HCEC 1CT (cell line): ENCODE measurements at regions not wholly inside any gene's neighbourhood (a gene's known extent, or its start where the extent isn't known, plus 50 kb on each side); places are given as distances from the start of the nearest gene placed in this dataset.

Experiments used
- DNase-seq: peaks from one replicate; pipeline ENCODE4 v3.0.0-alpha.2; 2017

GRCh38 chr12:59039005-59039404, 118.7 kb upstream of the LRIG3 start:
- DNase-seq, result no peak

DNA sequence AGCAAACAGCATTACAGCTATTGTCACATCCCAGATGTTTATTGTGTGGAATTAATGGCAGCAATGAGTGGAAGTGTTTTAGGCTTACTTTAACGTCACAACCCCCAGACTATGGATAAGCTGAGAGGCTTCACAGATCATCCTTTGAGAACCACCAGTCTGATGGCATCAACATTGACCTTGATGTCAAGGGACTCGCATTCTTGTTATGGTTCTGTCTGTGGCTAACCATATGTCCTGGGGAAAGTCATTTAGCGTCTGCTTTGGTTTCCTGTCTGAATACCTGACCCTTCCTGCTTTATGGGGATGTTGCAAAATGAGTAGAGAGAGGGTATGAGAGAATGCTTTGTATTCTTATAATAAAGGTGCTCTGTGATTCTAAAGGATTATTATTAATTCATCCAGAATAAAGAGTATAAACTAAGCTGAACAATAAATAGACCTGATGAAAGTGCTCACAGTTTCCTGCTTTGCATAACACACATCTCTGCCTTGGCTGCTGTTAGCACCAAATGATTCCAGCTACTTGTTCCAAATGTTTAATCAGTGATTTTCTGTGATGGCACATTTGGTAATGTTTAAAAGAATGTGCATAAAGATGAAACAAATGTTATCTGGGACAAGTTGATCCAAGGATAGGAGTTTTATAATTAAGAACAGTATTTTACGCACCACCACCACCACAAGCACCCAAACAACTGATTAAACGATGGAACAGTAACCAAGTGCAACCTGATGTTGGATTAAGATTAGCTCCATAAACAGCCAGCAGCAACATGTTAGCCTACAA, 116.9 kb upstream of the LRIG3 start:
- DNase-seq, result no peak

GRCh38 chr12:59036347-59036746, 116.0 kb upstream of the LRIG3 start:
- no peak for DNase-seq

- no peak for DNase-seq
Observed at GRCh38 chr12:59031313-59031712, 111.0 kb upstream of the LRIG3 start.

GRCh38 chr12:59030415-59030814, 110.1 kb upstream of the LRIG3 start:
- no peak for DNase-seq

GRCh38 chr12:59027199-59027598, 106.9 kb upstream of the LRIG3 start:
- no peak for DNase-seq

- no peak for DNase-seq
Observed at GRCh38 chr12:59023861-59024424, 103.6 kb upstream of the LRIG3 start.

DNA sequence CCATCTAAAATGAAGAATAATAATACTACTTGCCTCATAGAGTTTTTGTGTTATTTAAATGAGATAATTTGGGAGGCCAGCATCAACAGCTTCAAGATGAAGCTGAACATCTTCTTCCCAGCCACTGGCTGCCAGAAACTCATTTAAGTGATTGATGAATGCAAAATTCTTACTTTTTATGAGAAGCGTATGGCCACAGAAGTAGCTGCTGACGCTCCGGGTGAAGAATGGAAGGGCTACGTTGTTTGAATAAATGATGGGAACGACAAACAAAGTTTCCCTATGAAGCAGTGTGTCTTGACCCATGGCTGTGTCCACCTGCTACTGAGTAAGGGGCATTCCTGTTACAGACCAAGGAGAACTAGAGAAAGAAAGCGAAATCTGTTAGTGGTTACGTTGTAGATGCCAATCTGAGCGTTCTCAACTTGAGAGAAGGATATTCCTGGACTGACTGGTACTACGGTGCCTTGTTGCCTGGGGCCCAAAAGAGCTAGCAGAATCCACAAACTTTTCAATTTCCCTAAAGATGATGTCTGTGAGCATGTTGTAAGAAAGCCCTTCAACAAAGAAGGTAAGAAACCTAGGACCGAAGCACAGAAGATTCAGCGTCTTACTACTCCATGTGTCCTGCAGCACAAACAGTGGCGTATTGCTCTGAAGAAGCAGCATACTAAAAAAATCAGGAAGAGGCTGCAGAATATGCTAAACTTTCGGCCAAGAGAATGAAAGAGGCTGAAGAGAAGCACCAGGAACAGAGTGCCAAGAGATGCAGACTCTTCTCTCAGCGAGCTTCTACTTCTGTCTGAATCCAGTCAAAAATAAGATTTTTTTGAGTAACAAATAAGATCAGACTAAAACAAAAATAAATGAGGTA, 100.0 kb upstream of the LRIG3 start:
- DNase-seq, result no peak

DNA sequence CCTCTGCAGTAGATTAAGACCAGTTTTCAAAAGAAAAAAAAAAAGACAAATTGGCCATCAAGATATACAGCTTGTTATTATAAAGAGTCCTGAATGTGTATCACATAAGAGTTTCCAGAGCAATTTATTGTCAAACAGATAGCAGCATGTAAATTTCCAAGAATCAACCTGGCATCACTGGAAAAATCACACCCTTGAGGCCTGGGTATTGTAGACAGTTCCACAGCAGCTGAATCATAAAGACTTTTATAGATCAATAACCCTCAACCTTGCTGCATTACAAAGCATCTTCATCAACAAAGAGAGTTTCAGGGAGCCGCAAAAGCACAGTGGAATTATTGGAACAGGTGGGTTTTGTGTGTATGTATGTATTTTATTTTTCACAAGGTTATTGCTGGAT, 94.6 kb upstream of the LRIG3 start:
- no peak for DNase-seq

DNA sequence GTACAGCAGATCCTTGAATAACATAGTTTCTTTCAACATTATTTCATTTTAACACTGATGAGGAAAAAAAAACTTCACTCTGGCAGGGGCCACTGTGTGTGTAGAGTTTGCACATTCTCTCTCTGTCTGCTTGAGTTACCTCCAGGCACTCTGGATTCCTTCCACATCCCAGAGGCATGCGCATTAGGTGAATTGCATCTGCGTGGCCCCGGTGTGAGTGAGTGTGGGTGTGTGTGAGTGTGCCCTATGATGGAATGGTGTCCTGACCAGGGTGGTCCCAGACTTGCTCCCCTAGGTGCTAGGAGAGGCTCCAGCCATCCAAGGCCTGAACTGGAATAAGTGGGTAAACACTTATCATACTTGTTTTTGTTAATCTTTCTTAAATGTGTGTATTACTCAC, 90.6 kb upstream of the LRIG3 start:
- DNase-seq, result no peak

DNA sequence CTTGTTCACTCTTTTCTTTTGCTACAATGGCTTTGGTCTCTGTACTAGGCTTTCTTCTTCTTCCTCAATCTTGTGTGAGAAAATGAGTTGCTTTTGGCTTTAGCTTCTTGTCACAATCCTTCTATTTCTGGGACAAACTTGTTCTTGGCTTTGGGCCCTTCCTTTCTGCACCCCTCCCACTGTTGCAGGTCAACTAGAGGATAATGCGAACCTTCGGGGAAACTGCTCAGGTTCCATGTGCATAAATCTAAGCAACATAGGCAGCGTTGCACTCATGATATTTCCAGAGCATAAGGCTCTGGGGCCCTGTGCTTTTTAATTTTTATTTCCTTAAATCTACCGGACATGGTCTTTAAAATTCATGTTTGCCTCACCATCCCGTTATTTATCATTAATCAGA, 89.8 kb upstream of the LRIG3 start:
- DNase-seq, result no peak

GRCh38 chr12:59007620-59008019, 87.3 kb upstream of the LRIG3 start:
- DNase-seq, result no peak

DNA sequence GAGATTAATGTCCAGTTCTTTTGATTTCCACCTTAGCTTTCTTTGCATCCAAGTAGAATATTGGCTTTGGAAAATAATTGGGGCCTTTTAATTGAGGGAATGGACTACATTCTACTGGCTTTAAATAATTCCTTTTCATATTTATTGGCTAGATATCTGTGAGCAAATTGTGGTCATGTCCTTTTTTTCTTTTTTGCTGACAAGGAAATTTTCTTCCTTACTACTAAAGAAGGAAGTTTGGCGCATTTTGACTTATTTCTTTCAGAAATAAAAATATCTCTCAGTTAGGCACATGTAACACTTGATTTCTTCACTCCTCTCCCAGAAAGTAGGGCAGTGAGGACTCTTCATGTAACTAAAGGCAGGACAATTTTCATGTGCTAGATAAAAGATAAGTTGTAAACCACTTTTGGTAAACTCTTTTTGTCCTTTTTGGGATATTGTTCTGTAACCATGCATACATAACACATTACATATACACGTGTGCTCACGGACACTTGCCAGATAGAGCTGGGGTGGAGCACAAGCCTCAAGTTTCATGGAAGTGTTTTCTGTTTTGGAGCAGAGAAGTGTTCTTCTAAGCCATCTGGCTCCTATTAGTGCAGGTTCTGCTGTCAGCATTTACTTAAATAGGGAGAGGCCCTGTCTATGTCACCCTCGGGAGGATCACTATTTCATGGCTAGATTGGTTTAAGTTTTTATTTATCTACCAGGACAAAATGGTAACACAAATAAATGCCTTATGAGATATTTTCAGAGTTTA, 85.1 kb upstream of the LRIG3 start:
- DNase-seq, result no peak

DNA sequence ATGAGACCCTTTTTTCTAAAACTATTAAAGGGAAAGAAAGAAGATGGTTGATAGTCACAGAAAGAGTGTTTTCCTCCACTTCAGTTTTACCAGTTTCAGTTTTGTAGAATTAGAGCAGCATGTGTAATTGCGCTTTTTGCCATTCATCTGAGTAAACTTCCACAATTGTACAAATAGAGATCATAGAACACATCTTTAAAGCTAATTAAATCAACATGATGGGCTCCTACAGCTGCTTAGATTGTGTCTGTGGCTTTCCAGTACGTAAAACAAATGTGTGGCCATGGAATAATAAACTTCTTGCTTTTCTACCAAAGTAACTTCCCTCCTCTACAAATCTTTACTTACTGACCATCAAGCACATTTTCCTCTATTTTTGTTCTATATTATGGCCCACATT, 84.2 kb upstream of the LRIG3 start:
- no peak for DNase-seq

- DNase-seq, result no peak
Observed at GRCh38 chr12:58995666-58996363, 75.5 kb upstream of the LRIG3 start.

GRCh38 chr12:58988643-58989344, 68.5 kb upstream of the LRIG3 start:
- no peak for DNase-seq

GRCh38 chr12:58981961-58982360, 61.7 kb upstream of the LRIG3 start:
- no peak for DNase-seq

DNA sequence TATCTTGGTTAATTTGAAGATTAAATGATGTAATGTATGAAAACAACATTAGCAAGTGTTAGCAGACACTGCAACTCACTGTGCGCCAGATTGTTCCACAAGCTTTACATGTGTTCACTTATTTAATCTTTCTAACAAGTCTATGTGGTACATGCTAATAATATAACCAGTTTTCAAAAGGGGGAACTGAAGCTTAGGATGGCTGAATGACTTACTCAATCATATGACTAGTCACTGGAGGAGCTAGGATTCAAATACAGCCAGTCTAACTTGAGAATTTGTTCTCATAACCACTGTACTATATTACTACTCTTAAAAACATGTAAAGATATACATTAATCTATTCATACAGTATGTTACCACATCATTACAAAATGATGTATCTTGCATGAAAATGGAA, 60.5 kb upstream of the LRIG3 start:
- DNase-seq, result no peak

- DNase-seq, result no peak
Observed at GRCh38 chr12:58978717-58979116, 58.4 kb upstream of the LRIG3 start.

- no peak for DNase-seq
Observed at GRCh38 chr12:58977476-58977875, 57.2 kb upstream of the LRIG3 start.

DNA sequence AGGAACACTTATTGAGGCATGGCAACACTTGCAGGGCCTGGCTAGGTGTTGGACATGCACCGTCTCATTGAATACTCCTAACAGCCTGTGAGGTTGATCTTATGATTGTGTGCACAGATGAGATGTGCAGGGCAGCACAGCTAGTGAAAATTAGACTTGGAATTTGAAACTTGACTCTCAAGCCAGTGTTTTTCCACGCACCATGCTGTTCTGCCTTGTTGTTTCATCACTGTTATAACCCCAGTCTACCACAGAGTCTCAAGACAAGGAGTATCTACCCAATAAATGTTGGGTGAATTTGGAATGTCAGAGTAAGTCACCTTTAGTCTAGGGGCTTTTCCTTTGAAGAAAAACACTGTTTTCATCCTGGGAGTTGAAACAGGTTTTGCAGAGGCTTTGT, 55.8 kb upstream of the LRIG3 start:
- DNase-seq, result no peak
